GM12874 (cell line): ENCODE measurements at regions not wholly inside any gene's neighbourhood (a gene's known extent, or its start where the extent isn't known, plus 50 kb on each side); places are given as distances from the start of the nearest gene placed in this dataset.

Source experiments
- TF ChIP-seq, protein P1 (sequence below): IDR thresholded peaks from 2 replicates; pipeline ENCODE4 v1.5.1; 2011; ENCODE audit warnings: low read depth, mild to moderate bottlenecking, control low read depth, low read length, moderate library complexity; ENCODE audit not compliant: insufficient read depth

DNA sequence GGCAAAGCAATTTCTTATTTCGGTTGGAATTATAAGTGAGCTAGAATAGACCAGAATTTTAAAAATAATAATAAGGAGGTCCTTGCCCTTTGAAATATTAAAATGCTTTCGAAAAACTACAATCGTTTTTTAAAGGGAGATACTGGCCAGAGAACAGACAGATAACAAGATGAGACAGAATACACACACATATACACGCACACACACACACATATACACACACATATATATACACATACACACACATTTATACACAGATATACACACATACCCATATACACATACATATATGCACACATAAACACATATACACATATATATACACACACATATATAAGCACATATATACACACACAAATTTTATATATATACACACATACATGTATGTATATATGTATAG is 175.3 kb upstream of the MIR17HG start:
- TF ChIP-seq, protein P1, sequence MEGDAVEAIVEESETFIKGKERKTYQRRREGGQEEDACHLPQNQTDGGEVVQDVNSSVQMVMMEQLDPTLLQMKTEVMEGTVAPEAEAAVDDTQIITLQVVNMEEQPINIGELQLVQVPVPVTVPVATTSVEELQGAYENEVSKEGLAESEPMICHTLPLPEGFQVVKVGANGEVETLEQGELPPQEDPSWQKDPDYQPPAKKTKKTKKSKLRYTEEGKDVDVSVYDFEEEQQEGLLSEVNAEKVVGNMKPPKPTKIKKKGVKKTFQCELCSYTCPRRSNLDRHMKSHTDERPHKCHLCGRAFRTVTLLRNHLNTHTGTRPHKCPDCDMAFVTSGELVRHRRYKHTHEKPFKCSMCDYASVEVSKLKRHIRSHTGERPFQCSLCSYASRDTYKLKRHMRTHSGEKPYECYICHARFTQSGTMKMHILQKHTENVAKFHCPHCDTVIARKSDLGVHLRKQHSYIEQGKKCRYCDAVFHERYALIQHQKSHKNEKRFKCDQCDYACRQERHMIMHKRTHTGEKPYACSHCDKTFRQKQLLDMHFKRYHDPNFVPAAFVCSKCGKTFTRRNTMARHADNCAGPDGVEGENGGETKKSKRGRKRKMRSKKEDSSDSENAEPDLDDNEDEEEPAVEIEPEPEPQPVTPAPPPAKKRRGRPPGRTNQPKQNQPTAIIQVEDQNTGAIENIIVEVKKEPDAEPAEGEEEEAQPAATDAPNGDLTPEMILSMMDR = no peak

DNA sequence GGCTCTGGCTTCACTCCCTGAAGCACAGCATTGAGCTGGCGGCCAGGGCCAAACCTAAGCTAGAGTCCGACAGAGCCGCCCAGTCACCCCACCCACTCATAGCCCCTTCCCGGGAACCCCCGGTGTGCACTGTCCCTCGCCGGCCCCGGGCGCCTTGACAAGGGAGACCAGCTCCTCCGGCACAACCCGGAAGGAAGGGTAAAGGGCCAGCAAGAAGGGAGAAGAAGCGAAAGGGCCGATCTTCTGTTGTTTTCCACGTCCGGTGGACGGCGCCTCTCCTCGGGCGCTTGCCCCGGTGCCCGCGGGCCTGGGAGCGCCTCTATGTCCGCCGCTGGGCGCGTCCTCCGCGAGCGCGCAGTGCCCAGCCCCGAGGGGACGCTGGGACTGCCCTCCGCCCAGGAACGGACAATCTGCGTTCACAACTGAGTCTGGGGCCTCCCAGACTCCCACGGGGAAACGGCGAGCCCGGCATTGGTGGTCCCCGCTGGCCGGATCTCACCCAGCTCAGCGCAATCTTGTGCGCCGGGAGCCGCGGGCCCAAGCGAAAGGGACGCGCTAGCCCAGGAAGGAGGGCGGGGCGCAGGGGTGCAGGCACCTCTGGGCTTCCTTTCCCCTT is 172.5 kb upstream of the MIR17HG start:
- TF ChIP-seq, protein P1 = no peak

DNA sequence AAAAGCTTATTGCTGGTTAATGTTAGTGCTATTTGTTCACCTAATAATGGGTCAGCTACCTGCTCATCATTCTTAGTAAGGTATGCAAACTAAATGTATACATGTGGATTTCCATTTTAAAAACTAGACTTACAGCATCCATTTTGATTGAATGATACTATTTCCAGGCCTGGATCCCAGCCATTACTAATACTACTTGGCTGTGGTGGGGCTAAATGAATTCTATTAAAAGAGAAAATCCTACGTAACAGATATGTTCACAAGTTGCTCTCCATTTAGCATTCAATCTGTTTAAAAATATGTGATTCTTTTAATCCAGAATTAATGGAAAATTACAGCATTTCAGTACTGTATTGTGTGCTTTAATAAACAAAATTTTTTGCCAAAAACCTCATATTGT is 169.4 kb upstream of the MIR17HG start:
- TF ChIP-seq, protein P1 = no peak

DNA sequence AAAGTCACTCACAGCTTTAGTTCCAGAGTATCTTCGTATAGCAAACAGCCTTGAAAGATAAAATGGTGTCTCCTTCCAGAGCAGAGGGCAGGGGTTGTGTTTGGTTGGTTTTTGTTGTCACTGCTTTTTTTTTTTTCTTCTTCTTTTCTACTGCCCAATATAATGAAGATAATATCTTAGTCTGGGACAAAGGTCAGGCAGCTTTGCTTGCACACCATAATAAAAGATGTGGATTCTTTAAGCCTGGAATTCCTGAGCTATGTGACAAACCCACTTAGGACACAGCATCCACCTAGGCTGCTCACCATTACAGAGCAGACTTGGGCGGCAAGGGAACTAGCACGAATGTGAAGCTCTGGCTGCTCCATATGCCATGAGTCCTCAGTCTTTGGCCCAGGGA is 165.6 kb upstream of the MIR17HG start:
- TF ChIP-seq, protein P1 = no peak

DNA sequence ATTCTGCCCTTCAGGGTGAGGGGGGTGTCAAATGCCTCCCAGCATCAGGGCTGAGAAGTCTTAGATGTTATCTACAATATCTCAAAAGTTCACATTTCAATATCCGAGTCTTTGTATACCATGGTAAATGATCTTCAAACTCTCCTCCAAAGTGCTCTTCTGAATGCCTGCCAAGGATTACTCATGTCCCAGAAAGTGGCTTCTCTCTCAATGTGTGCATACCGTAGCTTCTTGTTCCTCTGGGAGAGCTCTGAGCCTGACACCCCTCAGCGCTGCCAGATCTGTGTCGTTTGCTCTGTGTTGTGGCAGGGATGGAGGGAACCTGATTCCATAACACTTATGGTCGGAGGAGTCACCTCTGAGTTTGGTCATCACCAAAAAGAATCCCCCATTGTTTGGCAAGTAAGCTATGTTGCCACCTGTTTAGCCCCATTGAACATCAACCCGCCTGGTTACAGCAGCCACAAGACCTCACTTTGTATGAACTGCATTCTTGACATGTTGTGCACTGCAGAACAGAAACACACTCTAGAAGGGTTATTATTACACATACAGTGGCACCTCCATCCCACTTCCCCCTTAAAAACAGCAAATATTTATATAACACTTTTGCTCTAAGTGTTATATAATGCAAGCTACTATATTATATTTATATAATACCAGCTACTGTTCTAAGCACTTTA is 163.1 kb upstream of the MIR17HG start:
- TF ChIP-seq, protein P1 = no peak

DNA sequence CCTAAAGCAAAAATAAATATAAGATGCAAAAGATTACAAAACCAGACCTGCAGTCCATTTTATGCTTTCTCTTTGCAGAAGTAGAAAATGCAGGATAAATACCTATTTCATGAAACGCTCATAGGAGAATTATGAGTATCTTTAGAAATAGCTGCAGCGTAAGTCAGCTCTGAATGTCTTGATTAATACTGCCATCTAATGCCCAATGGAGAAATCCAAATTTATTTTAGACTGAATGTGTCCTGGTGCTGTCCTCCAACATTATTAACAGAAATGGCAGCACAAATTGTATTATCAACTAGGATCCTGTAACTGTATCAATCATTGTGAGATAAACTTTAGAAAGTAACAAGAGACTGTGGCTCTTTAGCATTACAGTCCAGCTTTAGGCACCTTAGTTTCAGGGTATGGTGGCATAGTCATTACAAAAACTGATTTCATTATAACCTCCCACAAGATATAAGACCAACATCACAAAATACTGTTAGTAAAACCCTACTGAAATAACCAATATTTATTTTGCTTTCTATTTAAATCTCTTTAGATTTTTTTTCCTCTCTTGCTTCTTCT is 162.1 kb upstream of the MIR17HG start:
- TF ChIP-seq, protein P1 = no peak; the same call in 1 of the 2 replicates

DNA sequence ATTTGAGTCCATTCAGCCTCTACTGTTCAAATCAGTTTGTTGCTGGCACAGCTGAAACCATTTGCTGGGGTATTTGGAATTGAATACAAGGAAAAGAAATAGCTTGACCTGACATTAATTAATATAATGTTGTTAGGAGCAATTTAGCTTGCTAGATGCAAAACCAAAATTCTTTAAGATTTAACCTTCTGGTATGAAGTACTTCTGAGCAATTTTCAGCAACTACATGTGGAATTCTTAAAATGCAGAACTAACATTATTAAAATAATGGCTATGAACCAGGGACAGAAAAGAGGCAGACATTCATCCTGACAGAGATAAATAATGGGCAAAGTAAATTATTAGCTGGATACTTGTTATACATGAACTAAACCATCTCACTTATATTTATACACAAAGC is 160.0 kb upstream of the MIR17HG start:
- TF ChIP-seq, protein P1 = no peak
